A673 (cell line): ENCODE measurements at regions not wholly inside any gene's neighbourhood (a gene's known extent, or its start where the extent isn't known, plus 50 kb on each side); places are given as distances from the start of the nearest gene placed in this dataset.

Experiments
- CTCF ChIP-seq: fragments of 300-800, 200-600 bp; sonication (generic); conservative IDR thresholded peaks from 2 replicates; pipeline ENCODE4 v1.5.1; 2017; ENCODE audit warnings: low read depth, mild to moderate bottlenecking, antibody characterized with exemption, low read length, moderate library complexity, mixed read lengths
- EZH2 ChIP-seq: fragments of 200-600 bp; sonication (generic); IDR thresholded peaks from 2 replicates; pipeline ENCODE4 v1.6.1; 2017; ENCODE audit warnings: borderline replicate concordance, low read depth, mild to moderate bottlenecking, mixed read lengths, antibody characterized with exemption, low read length; ENCODE audit not compliant: poor library complexity, severe bottlenecking

- TF ChIP-seq CTCF = no peak
- TF ChIP-seq EZH2 = no peak
Observed at GRCh38 chr14:25508845-25509244, 458.9 kb upstream of the STXBP6 start.
